ENCODE measurements at regions not wholly inside any gene's neighbourhood (a gene's known extent, or its start where the extent isn't known, plus 50 kb on each side); places are given as distances from the start of the nearest gene placed in this dataset.

GRCh38 chr20:48447456-48447855, 380.3 kb downstream of the PREX1 start:
- peaks cover 3% of the 10 kb centered on the region in 2 experiments; a peak in 3 of 4 replicates for H3K27me3 ChIP-seq (replicated peaks in 1 of 2; ENCODE audit: control insufficient read depth in 2 of 2, insufficient read depth in 2 of 2, low read length in 1 of 2)
- in situ Hi-C loops (cut with MboI) (no loop called here), intact Hi-C loops (cut with micrococcal nuclease; ENCODE audit: unreplicated experiment) (no loop called here)
- H3K9ac ChIP-seq (ENCODE audit: control insufficient read depth, insufficient read depth, low read length), result no peak overlapping the region
- FAIRE-seq (no peak), ATAC-seq (no peak), DNase-seq (ENCODE audit: low read depth, low spot score) (no peak)
- no peak overlapping the region for H3K4me3 ChIP-seq
- no peaks in the 10 kb centered on the region for H4K20me1 ChIP-seq (ENCODE audit: control insufficient read depth, insufficient read depth)
- H3K9me3 ChIP-seq (replicated peaks; ENCODE audit: control insufficient read depth, insufficient read depth, low read length), result peaks cover 3% of the 10 kb centered on the region; the same call in 2 of the 3 replicates
- no peak overlapping the region for H3K4me2 ChIP-seq (ENCODE audit: control insufficient read depth, insufficient read depth)
- peak; percentile 37; the same call in 1 of the 2 replicates for TF ChIP-seq NFXL1 (IDR thresholded peaks at IDR 0.05; ENCODE audit: borderline replicate concordance)
- no peak for TF ChIP-seq ZSCAN29 (IDR thresholded peaks at IDR 0.05)
- no peak for TF ChIP-seq RFX5 (IDR thresholded peaks at IDR 0.05; ENCODE audit: low read depth, low read length)
- TF ChIP-seq USF2 (IDR thresholded peaks at IDR 0.05; ENCODE audit: borderline replicate concordance, low read depth, low read length), result no peak
- no peak for TF ChIP-seq SMAD1 (IDR thresholded peaks at IDR 0.05; ENCODE audit: low read depth, partially characterized antibody)
- no peak for TF ChIP-seq STAT1 (conservative IDR thresholded peaks at IDR 0.05)
- TF ChIP-seq SMAD5 (IDR thresholded peaks at IDR 0.05; ENCODE audit: low read depth), result no peak
- TF ChIP-seq SPI1 (IDR thresholded peaks at IDR 0.05; ENCODE audit: borderline replicate concordance, insufficient read depth, low read depth, low read length), result no peak
- SMC1A ChIA-PET (ENCODE audit: uncharacterized antibody, unreplicated experiment), result interaction anchor here (1.4 kb wide), 1 partner anchor 173 kb away, joined by 5 read pairs; no protein-coding TSS in a partner anchor
- no TSS peak for BruUV-seq (replicated peaks)
- POLR2A ChIA-PET, result no interaction called here
- no peaks in the 10 kb centered on the region for H3K79me2 ChIP-seq (ENCODE audit: control insufficient read depth, insufficient read depth, low read length)
- no peaks in the 10 kb centered on the region for H3K36me3 ChIP-seq (ENCODE audit: control insufficient read depth in 2 of 2, insufficient read depth in 2 of 2, low read length in 1 of 2)
- no peak overlapping the region for H2AFZ ChIP-seq (ENCODE audit: control insufficient read depth, low read depth, low read length)
- RAD21 ChIA-PET (ENCODE audit: unreplicated experiment), result interaction anchor here (1.0 kb wide), 1 partner anchor 173 kb away, joined by 4 read pairs; no protein-coding TSS in a partner anchor
- H3K4me1 ChIP-seq (ENCODE audit: control insufficient read depth, insufficient read depth, low read length), result no peaks in the 10 kb centered on the region
- 50% methylated on average over 3 of the region's 4 CpGs for WGBS (ENCODE audit: insufficient coverage, insufficient replicate concordance, low lambda C conversion rate, missing lambda C conversion rate)
- CTCF ChIA-PET, result interaction anchor here (0.6 to 3.1 kb wide), 2 partner anchors 173 to 1189 kb away, joined by 3 to 18 read pairs; no protein-coding TSS in a partner anchor
- H3K27ac ChIP-seq (ENCODE audit: control insufficient read depth, insufficient read depth), result no peak overlapping the region
